GM12878 (cell line): ENCODE measurements at regions not wholly inside any gene's neighbourhood (a gene's known extent, or its start where the extent isn't known, plus 50 kb on each side); places are given as distances from the start of the nearest gene placed in this dataset.

Source experiments
- ATAC-seq: fragments of 200-7000 bp; cut with Tn5 transposase; 3 replicates; pipeline ENCODE4 v1.9.1; 2020; ENCODE audit warnings: mild to moderate bottlenecking, moderate library complexity
- BruUV-seq: library from RNA; stranded (reverse); fragments of 400-500 nt; replicated peaks from 2 replicates; lab custom pipeline; 2021; lab: Mats Ljungman, UMichigan
- CTCF ChIA-PET: fragments of 300-600 bp; sonication (Branson Sonifier 250); formaldehyde crosslinking; extraction: SDS; loops from one replicate; lab custom pipeline; 2021; ENCODE audit warnings: inconsistent platforms; lab: Yijun Ruan, JAX
- POLR2A ChIA-PET: fragments of 350-600 bp; formaldehyde crosslinking; extraction: SDS; loops from one replicate; lab custom pipeline; 2021; ENCODE audit warnings: inconsistent platforms; lab: Charles Lee
- RAD21 ChIA-PET: fragments of 300-600 bp; sonication (Branson Sonifier 250); formaldehyde crosslinking; loops from one replicate; lab custom pipeline; 2023; ENCODE audit warnings: antibody characterized with exemption; ENCODE audit not compliant: unreplicated experiment; lab: Charles Lee
- SMC1A ChIA-PET: fragments of 300-600 bp; sonication (Branson Sonifier 250); formaldehyde crosslinking; loops from one replicate; lab custom pipeline; 2023; ENCODE audit not compliant: unreplicated experiment, uncharacterized antibody; lab: Charles Lee
- DNase-seq: peaks from one replicate; pipeline ENCODE4 v3.0.0-alpha.2; 2011; ENCODE audit warnings: low read depth, low spot score
- FAIRE-seq: peaks from 3 replicates; lab custom pipeline; 2011; peaks lifted over from hg19 to GRCh38; lab: Jason Lieb, UNC
- H2AFZ ChIP-seq: 2 replicates; pipeline ENCODE4 v1.6.0; 2011; ENCODE audit warnings: low read depth, low read length, control low read depth; ENCODE audit not compliant: control insufficient read depth
- H3K27ac ChIP-seq: 2 replicates; pipeline ENCODE4 v1.5.1; 2011; ENCODE audit warnings: control low read depth; ENCODE audit not compliant: control insufficient read depth, insufficient read depth
- H3K27me3 ChIP-seq, 2 experiments: replicated peaks in 1 of 2; 2 replicates each; pipeline versions ENCODE4 v1.6.0 to v1.6.1; 2011; ENCODE audit warnings: low read length in 1 of 2; ENCODE audit not compliant: control insufficient read depth in 2 of 2, insufficient read depth in 2 of 2
- H3K36me3 ChIP-seq, 2 experiments: 2 replicates each; pipeline ENCODE4 v1.5.1; 2011; ENCODE audit warnings: low read length in 1 of 2; ENCODE audit not compliant: control insufficient read depth in 2 of 2, insufficient read depth in 2 of 2
- H3K4me1 ChIP-seq: 2 replicates; pipeline ENCODE4 v1.6.1; 2011; ENCODE audit warnings: mild to moderate bottlenecking, low read length, moderate library complexity, mixed read lengths; ENCODE audit not compliant: control insufficient read depth, insufficient read depth
- H3K4me2 ChIP-seq: 2 replicates; pipeline ENCODE4 v1.6.0; 2011; ENCODE audit warnings: control low read depth; ENCODE audit not compliant: control insufficient read depth, insufficient read depth
- H3K4me3 ChIP-seq: fragments of 200-600 bp; sonication (generic); 2 replicates; pipeline ENCODE4 v1.5.1; 2016
- H3K79me2 ChIP-seq: 2 replicates; pipeline ENCODE4 v1.6.0; 2011; ENCODE audit warnings: low read length; ENCODE audit not compliant: control insufficient read depth, insufficient read depth
- H3K9ac ChIP-seq: 2 replicates; pipeline ENCODE4 v1.8.0; 2011; ENCODE audit warnings: low read length, control low read depth, mixed read lengths; ENCODE audit not compliant: control insufficient read depth, insufficient read depth
- H3K9me3 ChIP-seq: replicated peaks from 3 replicates; pipeline ENCODE4 v1.5.1; 2011; ENCODE audit warnings: mild to moderate bottlenecking, low read length; ENCODE audit not compliant: control insufficient read depth, insufficient read depth
- H4K20me1 ChIP-seq: 2 replicates; pipeline ENCODE4 v1.6.0; 2011; ENCODE audit not compliant: control insufficient read depth, insufficient read depth
- ASH2L ChIP-seq: fragments of 300-600, 200-600 bp; sonication (generic); IDR thresholded peaks from 2 replicates; pipeline ENCODE4 v1.6.1; 2017; ENCODE audit warnings: low read depth, mild to moderate bottlenecking, borderline replicate concordance
- CEBPZ ChIP-seq: fragments of 150-350 bp; IDR thresholded peaks from 2 replicates; pipeline ENCODE4 v1.6.1; 2016; ENCODE audit warnings: low read depth, low read length
- E2F8 ChIP-seq: fragments of 450-650 bp; IDR thresholded peaks from 2 replicates; pipeline ENCODE4 v1.6.1; 2018; ENCODE audit warnings: mild to moderate bottlenecking, low read depth, moderate library complexity; ENCODE audit not compliant: partially characterized antibody
- EZH2 ChIP-seq: IDR thresholded peaks from 2 replicates; pipeline ENCODE4 v1.6.1; 2012; ENCODE audit warnings: low read depth, mild to moderate bottlenecking, control low read depth, inconsistent platforms, low read length, borderline replicate concordance; ENCODE audit not compliant: control insufficient read depth
- GABPA ChIP-seq: IDR thresholded peaks from 2 replicates; pipeline ENCODE4 v1.6.1; 2014; ENCODE audit warnings: antibody characterized with exemption, low read depth, mild to moderate bottlenecking, inconsistent platforms
- HDGF ChIP-seq: fragments of 450-650 bp; IDR thresholded peaks from 2 replicates; pipeline ENCODE4 v1.6.1; 2016; ENCODE audit warnings: antibody characterized with exemption
- KAT2A ChIP-seq: conservative IDR thresholded peaks from 2 replicates; pipeline ENCODE4 v1.6.1; 2011; ENCODE audit warnings: low read depth, low read length; ENCODE audit not compliant: control insufficient read depth
- MYC ChIP-seq: IDR thresholded peaks from 2 replicates; pipeline ENCODE4 v1.6.1; 2011; ENCODE audit warnings: mild to moderate bottlenecking, low read length, moderate library complexity, inconsistent platforms; ENCODE audit not compliant: insufficient read depth, insufficient replicate concordance, insufficient read length, severe bottlenecking
- NFYB ChIP-seq: IDR thresholded peaks from 2 replicates; pipeline ENCODE4 v1.6.1; 2011; ENCODE audit warnings: low read depth, mild to moderate bottlenecking, low read length, improper control_type of control experiment, moderate library complexity; ENCODE audit not compliant: insufficient read depth
- NKRF ChIP-seq: fragments of 450-650 bp; conservative IDR thresholded peaks from 2 replicates; pipeline ENCODE4 v1.6.1; 2017; ENCODE audit warnings: mild to moderate bottlenecking, moderate library complexity
- RBBP5 ChIP-seq: fragments of 200-600 bp; sonication (generic); conservative IDR thresholded peaks from 2 replicates; pipeline ENCODE4 v1.6.1; 2016
- TARDBP ChIP-seq: IDR thresholded peaks from 2 replicates; pipeline ENCODE4 v1.6.1; 2016; ENCODE audit warnings: borderline replicate concordance
- ZNF384 ChIP-seq: IDR thresholded peaks from 2 replicates; pipeline ENCODE4 v1.6.1; 2012; ENCODE audit warnings: low read depth, mild to moderate bottlenecking, low read length, improper control_type of control experiment, borderline replicate concordance
- WGBS: methylation state at CpG from one replicate; pipeline ENCODE4 v1.1.6; 2016; ENCODE audit warnings: low lambda C conversion rate; ENCODE audit not compliant: insufficient replicate concordance, insufficient coverage; ENCODE audit errors: missing lambda C conversion rate; 5-methylcytosine and 5-hydroxymethylcytosine counted together
- in situ Hi-C: fragments of 300-500 bp; cut with MboI; formaldehyde crosslinking; loops from 9 replicates; pipeline ENCODE4 v1.14.3; 2018; ENCODE audit warnings: mixed read lengths
- intact Hi-C: fragments of 100-400 bp; cut with micrococcal nuclease; formaldehyde crosslinking; loops from one replicate; pipeline ENCODE4 v1.14.2; 2022; ENCODE audit not compliant: unreplicated experiment

- in situ Hi-C loops (no loop called here), intact Hi-C loops (no loop called here)
- Histone ChIP-seq H4K20me1 (no peaks in the 10 kb centered on the region), H3K4me1 (no peaks in the 10 kb centered on the region), H3K27ac (no peak overlapping the region), H3K4me2 (no peak overlapping the region), H3K4me3 (no peak overlapping the region), H3K9ac (no peak overlapping the region), H3K27me3 (no peaks in the 10 kb centered on the region; a peak in 1 of 4 replicates), H3K36me3 (no peaks in the 10 kb centered on the region), H3K9me3 (no peaks in the 10 kb centered on the region), H2AFZ (no peak overlapping the region), H3K79me2 (no peaks in the 10 kb centered on the region)
- ATAC-seq (no peak), DNase-seq (no peak), FAIRE-seq (no peak)
- ChIA-PET POLR2A (no interaction called here), CTCF (interaction anchor here (0.7 kb wide), 1 partner anchor 8 kb away, joined by 3 read pairs; no protein-coding TSS in a partner anchor), RAD21 (no interaction called here), SMC1A (no interaction called here)
- no TSS peak for BruUV-seq
- 16% methylated on average over 12 of the region's 12 CpGs for WGBS
- no peak for TF ChIP-seq RBBP5
- TF ChIP-seq ASH2L = no peak
- TF ChIP-seq HDGF = no peak
- no peak for TF ChIP-seq ZNF384
- no peak for TF ChIP-seq KAT2A
- no peak for TF ChIP-seq GABPA
- TF ChIP-seq MYC = no peak
- no peak for TF ChIP-seq CEBPZ
- TF ChIP-seq E2F8 = no peak
- no peak for TF ChIP-seq NFYB
- no peak for TF ChIP-seq NKRF
- no peak for TF ChIP-seq EZH2
- TF ChIP-seq TARDBP = no peak
Measured at GRCh38 chr10:84659497-84660439, 331.4 kb downstream of the CCSER2 start.
